Neural progenitor cell (in vitro differentiated cells): ENCODE measurements at regions not wholly inside any gene's neighbourhood (a gene's known extent, or its start where the extent isn't known, plus 50 kb on each side); places are given as distances from the start of the nearest gene placed in this dataset.
"Not testable (repeated sequence)": the region's sequence is repeated elsewhere in the genome, so short reads cannot be mapped to it uniquely, and the experiment has no call there.

ENCODE experiments used
- DNase-seq: peaks from one replicate; pipeline ENCODE4 v3.0.0-alpha.2; 2016; ENCODE audit warnings: low spot score
- H2AFZ ChIP-seq: fragments of 200-600 bp; sonication (generic); replicated peaks from 2 replicates; pipeline ENCODE4 v1.6.1; 2016; ENCODE audit warnings: antibody characterized with exemption
- H3F3A ChIP-seq: fragments of 200-600 bp; sonication (generic); 2 replicates; pipeline ENCODE4 v1.6.1; 2016; ENCODE audit warnings: antibody characterized with exemption, low read depth
- H3K27ac ChIP-seq: fragments of 200-600 bp; sonication (generic); 2 replicates; pipeline ENCODE4 v1.5.1; 2016; ENCODE audit warnings: mild to moderate bottlenecking
- H3K27me3 ChIP-seq: fragments of 200-600 bp; sonication (generic); 2 replicates; pipeline ENCODE4 v1.6.1; 2016; ENCODE audit warnings: mild to moderate bottlenecking, moderate library complexity
- H3K36me3 ChIP-seq: fragments of 200-600 bp; sonication (generic); 2 replicates; pipeline ENCODE4 v1.5.1; 2016
- H3K4me1 ChIP-seq: fragments of 200-600 bp; sonication (generic); 2 replicates; pipeline ENCODE4 v1.6.1; 2016; ENCODE audit warnings: mixed run types
- H3K4me2 ChIP-seq: fragments of 200-600 bp; sonication (generic); 2 replicates; pipeline ENCODE4 v1.6.1; 2016
- H3K4me3 ChIP-seq: fragments of 200-600 bp; sonication (generic); 2 replicates; pipeline ENCODE4 v1.5.1; 2016
- H3K79me2 ChIP-seq: fragments of 200-600 bp; sonication (generic); 2 replicates; pipeline ENCODE4 v1.6.1; 2016; ENCODE audit warnings: low read depth
- H3K9ac ChIP-seq: fragments of 200-600 bp; sonication (generic); 2 replicates; pipeline ENCODE4 v1.6.1; 2016
- H3K9me3 ChIP-seq: fragments of 200-600 bp; sonication (generic); 2 replicates; pipeline ENCODE4 v1.5.1; 2016; ENCODE audit warnings: low read depth
- H4K20me1 ChIP-seq: fragments of 200-600 bp; sonication (generic); 2 replicates; pipeline ENCODE4 v1.6.1; 2016; ENCODE audit warnings: low read depth
- H3K27ac Mint-ChIP-seq: 3 replicates; pipeline ENCODE4 v1.8.0; 2021; ENCODE audit warnings: mixed read lengths
- H3K27me3 Mint-ChIP-seq: 2 replicates; pipeline ENCODE4 v1.8.0; 2022; ENCODE audit warnings: low read depth, mild to moderate bottlenecking, inconsistent platforms, moderate library complexity, mixed read lengths; ENCODE audit not compliant: insufficient read depth
- H3K36me3 Mint-ChIP-seq: 3 replicates; pipeline ENCODE4 v1.8.0; 2021; ENCODE audit warnings: mixed read lengths
- H3K4me1 Mint-ChIP-seq: 3 replicates; pipeline ENCODE4 v1.8.0; 2021; ENCODE audit warnings: mixed read lengths
- H3K4me3 Mint-ChIP-seq: 3 replicates; pipeline ENCODE4 v1.8.0; 2021; ENCODE audit warnings: mild to moderate bottlenecking, moderate library complexity, mixed read lengths
- H3K9me3 Mint-ChIP-seq: 3 replicates; pipeline ENCODE4 v1.8.0; 2020; ENCODE audit warnings: mixed read lengths
- EZH2 ChIP-seq: fragments of 200-600 bp; sonication (generic); IDR thresholded peaks from 2 replicates; pipeline ENCODE4 v1.6.1; 2017; ENCODE audit warnings: antibody characterized with exemption, mild to moderate bottlenecking, moderate library complexity
- EZH2phosphoT487 ChIP-seq: fragments of 200-600 bp; sonication (generic); IDR thresholded peaks from 2 replicates; pipeline ENCODE4 v1.6.1; 2017; ENCODE audit warnings: antibody characterized with exemption
- TF ChIP-seq, protein P1 (sequence below): fragments of 200-600 bp; sonication (generic); IDR thresholded peaks from 2 replicates; pipeline ENCODE4 v1.5.1; 2017; ENCODE audit warnings: antibody characterized with exemption, mild to moderate bottlenecking

DNA sequence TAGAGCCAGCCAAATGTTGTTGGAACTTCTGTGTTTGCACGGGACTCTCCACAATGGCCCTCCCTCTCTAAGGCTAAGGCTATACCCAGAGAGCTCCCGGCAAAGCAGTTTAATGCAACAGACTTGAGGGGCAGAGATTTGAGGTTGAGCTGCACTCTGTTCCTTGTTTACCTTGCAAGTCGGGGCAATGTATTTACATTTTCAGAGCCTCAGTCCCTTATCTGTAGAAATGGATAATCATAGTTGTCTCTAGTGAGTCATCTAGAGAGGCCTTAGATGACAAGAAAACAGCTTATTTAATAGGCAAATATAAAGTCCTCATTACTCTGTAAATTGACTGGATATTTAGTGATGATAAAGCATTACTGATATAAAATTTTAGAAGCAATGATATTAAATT, 917.7 kb downstream of the MCTP2 start:
- no peaks in the 10 kb centered on the region for H4K20me1 ChIP-seq
- H3K27ac ChIP-seq, result no peak overlapping the region
- no peak overlapping the region for H2AFZ ChIP-seq
- no peak overlapping the region for H3K4me2 ChIP-seq
- no peaks in the 10 kb centered on the region for H3F3A ChIP-seq
- H3K9me3 ChIP-seq, result no peaks in the 10 kb centered on the region
- DNase-seq, result no peak
- no peaks in the 10 kb centered on the region for H3K79me2 ChIP-seq
- no peaks in the 10 kb centered on the region for H3K27me3 ChIP-seq
- no peak overlapping the region for H3K4me3 ChIP-seq
- Mint-ChIP-seq H3K9me3 (peaks cover 4% of the 10 kb centered on the region), H3K4me1 (no peaks in the 10 kb centered on the region), H3K27me3 (no peaks in the 10 kb centered on the region), H3K36me3 (no peaks in the 10 kb centered on the region), H3K27ac (no peak overlapping the region), H3K4me3 (no peak overlapping the region)
- TF ChIP-seq, protein P1, sequence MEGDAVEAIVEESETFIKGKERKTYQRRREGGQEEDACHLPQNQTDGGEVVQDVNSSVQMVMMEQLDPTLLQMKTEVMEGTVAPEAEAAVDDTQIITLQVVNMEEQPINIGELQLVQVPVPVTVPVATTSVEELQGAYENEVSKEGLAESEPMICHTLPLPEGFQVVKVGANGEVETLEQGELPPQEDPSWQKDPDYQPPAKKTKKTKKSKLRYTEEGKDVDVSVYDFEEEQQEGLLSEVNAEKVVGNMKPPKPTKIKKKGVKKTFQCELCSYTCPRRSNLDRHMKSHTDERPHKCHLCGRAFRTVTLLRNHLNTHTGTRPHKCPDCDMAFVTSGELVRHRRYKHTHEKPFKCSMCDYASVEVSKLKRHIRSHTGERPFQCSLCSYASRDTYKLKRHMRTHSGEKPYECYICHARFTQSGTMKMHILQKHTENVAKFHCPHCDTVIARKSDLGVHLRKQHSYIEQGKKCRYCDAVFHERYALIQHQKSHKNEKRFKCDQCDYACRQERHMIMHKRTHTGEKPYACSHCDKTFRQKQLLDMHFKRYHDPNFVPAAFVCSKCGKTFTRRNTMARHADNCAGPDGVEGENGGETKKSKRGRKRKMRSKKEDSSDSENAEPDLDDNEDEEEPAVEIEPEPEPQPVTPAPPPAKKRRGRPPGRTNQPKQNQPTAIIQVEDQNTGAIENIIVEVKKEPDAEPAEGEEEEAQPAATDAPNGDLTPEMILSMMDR, result no peak
- TF ChIP-seq EZH2, result no peak
- TF ChIP-seq EZH2phosphoT487, result no peak
- no peak overlapping the region for H3K9ac ChIP-seq
- no peaks in the 10 kb centered on the region for H3K4me1 ChIP-seq
- no peaks in the 10 kb centered on the region for H3K36me3 ChIP-seq

DNA sequence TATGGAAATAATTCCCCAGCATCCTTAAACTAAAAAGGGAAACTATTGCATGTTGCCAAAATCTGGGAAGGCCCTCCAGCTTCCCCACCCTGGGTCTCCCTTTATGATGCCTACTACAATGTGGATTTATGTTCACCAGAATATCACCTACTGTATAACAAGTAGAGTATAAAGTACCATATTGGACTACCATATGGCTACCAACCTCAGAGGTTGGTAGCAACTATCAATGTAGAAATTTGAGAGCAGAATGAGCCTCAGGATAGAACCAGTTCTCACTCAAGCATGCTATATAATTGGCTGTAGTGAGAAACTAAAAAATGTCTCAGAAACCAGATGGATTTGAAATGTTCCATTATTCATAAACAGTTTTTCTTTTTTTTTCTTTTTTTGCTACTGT, 918.4 kb downstream of the MCTP2 start:
- Histone ChIP-seq H2AFZ (no peak overlapping the region), H3K27ac (no peak overlapping the region), H3K4me3 (no peak overlapping the region), H3K4me2 (no peak overlapping the region), H3K4me1 (no peaks in the 10 kb centered on the region), H3K36me3 (no peaks in the 10 kb centered on the region), H3K9me3 (no peaks in the 10 kb centered on the region), H3K9ac (no peak overlapping the region), H3K27me3 (no peaks in the 10 kb centered on the region), H4K20me1 (no peaks in the 10 kb centered on the region), H3K79me2 (no peaks in the 10 kb centered on the region), H3F3A (no peaks in the 10 kb centered on the region)
- H3K9me3 Mint-ChIP-seq, result peaks cover 5% of the 10 kb centered on the region
- no peak overlapping the region for H3K4me3 Mint-ChIP-seq
- no peak for DNase-seq
- H3K4me1 Mint-ChIP-seq, result no peaks in the 10 kb centered on the region
- TF ChIP-seq EZH2phosphoT487 (no peak), EZH2 (no peak)
- TF ChIP-seq, protein P1, result no peak
- H3K27me3 Mint-ChIP-seq, result no peaks in the 10 kb centered on the region
- no peaks in the 10 kb centered on the region for H3K36me3 Mint-ChIP-seq
- no peak overlapping the region for H3K27ac Mint-ChIP-seq

DNA sequence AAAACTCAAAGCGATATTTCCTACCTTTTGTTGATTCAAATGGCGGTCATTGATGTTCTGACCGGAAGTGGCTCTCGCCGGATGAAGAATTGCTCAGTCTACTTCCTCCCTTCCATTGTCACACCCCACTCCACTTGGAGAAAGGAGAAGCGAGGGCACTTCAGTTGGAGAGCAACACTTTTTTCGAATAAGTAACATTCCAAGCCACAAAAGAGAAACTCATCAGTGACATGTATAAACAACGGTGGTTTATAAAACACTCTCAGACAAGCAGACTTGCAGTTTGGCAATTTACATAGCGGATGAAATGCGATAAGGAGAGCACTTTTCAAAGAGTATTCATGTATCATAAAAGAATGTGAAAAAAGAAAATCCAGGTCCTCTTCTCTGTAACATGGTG, 919.1 kb downstream of the MCTP2 start:
- Histone ChIP-seq H3K4me1 (no peaks in the 10 kb centered on the region), H3K36me3 (no peaks in the 10 kb centered on the region), H2AFZ (no peak overlapping the region), H4K20me1 (no peaks in the 10 kb centered on the region), H3K4me2 (no peak overlapping the region), H3K27ac (no peak overlapping the region), H3F3A (no peaks in the 10 kb centered on the region), H3K4me3 (no peak overlapping the region), H3K9me3 (no peaks in the 10 kb centered on the region), H3K79me2 (no peaks in the 10 kb centered on the region), H3K9ac (no peak overlapping the region), H3K27me3 (no peaks in the 10 kb centered on the region)
- H3K27ac Mint-ChIP-seq, result no peak overlapping the region
- no peaks in the 10 kb centered on the region for H3K4me1 Mint-ChIP-seq
- H3K36me3 Mint-ChIP-seq, result no peaks in the 10 kb centered on the region
- no peak for DNase-seq
- H3K27me3 Mint-ChIP-seq, result no peaks in the 10 kb centered on the region
- TF ChIP-seq, protein P1, result no peak
- no peak for TF ChIP-seq EZH2
- no peak for TF ChIP-seq EZH2phosphoT487
- peaks cover 9% of the 10 kb centered on the region for H3K9me3 Mint-ChIP-seq
- no peak overlapping the region for H3K4me3 Mint-ChIP-seq

DNA sequence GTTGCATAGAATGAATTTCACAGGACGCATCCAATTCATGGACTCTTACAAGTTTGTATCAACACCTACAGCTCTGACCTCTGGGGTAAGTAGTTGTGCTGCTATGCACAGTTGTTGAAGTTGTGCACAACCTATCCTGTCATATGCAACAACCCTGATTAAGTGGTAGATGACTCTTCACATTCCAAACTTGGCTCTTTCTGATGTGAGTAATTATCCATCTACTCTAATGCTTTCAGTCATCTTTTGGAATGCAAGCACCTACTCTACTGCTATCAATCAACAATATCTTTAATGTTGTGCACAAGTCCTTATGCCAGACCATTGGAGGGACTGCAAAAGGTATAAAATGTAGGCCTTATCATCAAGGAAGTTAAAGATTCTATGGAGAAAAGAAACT, 921.4 kb downstream of the MCTP2 start:
- H3K4me3 Mint-ChIP-seq, result no peak overlapping the region
- Histone ChIP-seq H3K27ac (no peak overlapping the region), H3K4me1 (no peaks in the 10 kb centered on the region), H3K4me3 (no peak overlapping the region), H3K4me2 (no peak overlapping the region), H3K27me3 (no peaks in the 10 kb centered on the region), H3K9me3 (no peaks in the 10 kb centered on the region), H2AFZ (no peak overlapping the region), H3K36me3 (no peaks in the 10 kb centered on the region), H3K79me2 (no peaks in the 10 kb centered on the region), H3F3A (no peaks in the 10 kb centered on the region), H4K20me1 (no peaks in the 10 kb centered on the region), H3K9ac (no peak overlapping the region)
- H3K27ac Mint-ChIP-seq, result no peak overlapping the region
- TF ChIP-seq EZH2 (no peak), EZH2phosphoT487 (no peak)
- TF ChIP-seq, protein P1, result no peak
- no peaks in the 10 kb centered on the region for H3K4me1 Mint-ChIP-seq
- no peaks in the 10 kb centered on the region for H3K36me3 Mint-ChIP-seq
- H3K9me3 Mint-ChIP-seq, result peaks cover 12% of the 10 kb centered on the region
- H3K27me3 Mint-ChIP-seq, result peaks cover 4% of the 10 kb centered on the region
- no peak for DNase-seq

DNA sequence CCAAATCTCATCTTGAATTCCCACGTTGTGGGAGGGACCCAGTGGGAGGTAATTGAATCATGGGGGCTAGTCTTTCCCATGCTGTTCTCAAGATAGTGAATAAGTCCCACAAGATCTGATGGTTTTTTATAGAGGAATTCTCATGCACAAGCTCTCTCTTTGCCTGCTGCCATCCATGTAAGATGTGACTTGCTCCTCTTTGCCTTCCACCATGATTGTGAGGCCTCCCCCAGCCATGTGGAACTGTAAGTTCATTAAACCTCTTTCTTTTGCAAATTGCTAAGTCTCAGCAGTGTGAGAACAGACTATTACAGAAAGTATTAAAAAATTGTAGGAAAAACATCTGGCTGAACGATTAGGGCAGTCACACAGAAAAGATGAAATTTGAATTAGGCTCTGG, 921.8 kb downstream of the MCTP2 start:
- not testable (repeated sequence) for H3K27ac Mint-ChIP-seq, H3K4me2 ChIP-seq, DNase-seq, H3K4me3 ChIP-seq, H3F3A ChIP-seq, H3K4me3 Mint-ChIP-seq, H3K27ac ChIP-seq, H4K20me1 ChIP-seq, H3K4me1 ChIP-seq, H3K9ac ChIP-seq, H3K9me3 ChIP-seq, H2AFZ ChIP-seq, H3K36me3 Mint-ChIP-seq, H3K27me3 ChIP-seq, H3K4me1 Mint-ChIP-seq, H3K36me3 ChIP-seq, H3K27me3 Mint-ChIP-seq, H3K79me2 ChIP-seq
- H3K9me3 Mint-ChIP-seq, result peaks cover 12% of the 10 kb centered on the region
